AG04449 (cell line): ENCODE measurements at regions not wholly inside any gene's neighbourhood (a gene's known extent, or its start where the extent isn't known, plus 50 kb on each side); places are given as distances from the start of the nearest gene placed in this dataset.

Source experiments
- CTCF ChIA-PET: fragments of 350-600 bp; formaldehyde crosslinking; extraction: SDS; loops from one replicate; lab custom pipeline; 2021; ENCODE audit warnings: antibody characterized with exemption; lab: Yijun Ruan, JAX
- POLR2A ChIA-PET: fragments of 400-600, 350-600 bp; formaldehyde crosslinking; extraction: SDS; loops from one replicate; lab custom pipeline; 2020; ENCODE audit warnings: antibody characterized with exemption, inconsistent platforms; lab: Yijun Ruan, JAX
- DNase-seq: peaks from one replicate; pipeline ENCODE4 v3.0.0-alpha.2; 2010; ENCODE audit warnings: low read depth, low spot score
- H3K4me3 ChIP-seq: 2 replicates; pipeline ENCODE4 v1.5.1; 2011; ENCODE audit warnings: low read depth, mild to moderate bottlenecking, control low read depth, low read length
- CTCF ChIP-seq: IDR thresholded peaks from one replicate; pipeline ENCODE4 v1.5.1; 2011; ENCODE audit warnings: mild to moderate bottlenecking, moderate library complexity, low read length, control low read depth, inconsistent platforms; ENCODE audit not compliant: insufficient read depth; ENCODE audit errors: missing control alignments

DNA sequence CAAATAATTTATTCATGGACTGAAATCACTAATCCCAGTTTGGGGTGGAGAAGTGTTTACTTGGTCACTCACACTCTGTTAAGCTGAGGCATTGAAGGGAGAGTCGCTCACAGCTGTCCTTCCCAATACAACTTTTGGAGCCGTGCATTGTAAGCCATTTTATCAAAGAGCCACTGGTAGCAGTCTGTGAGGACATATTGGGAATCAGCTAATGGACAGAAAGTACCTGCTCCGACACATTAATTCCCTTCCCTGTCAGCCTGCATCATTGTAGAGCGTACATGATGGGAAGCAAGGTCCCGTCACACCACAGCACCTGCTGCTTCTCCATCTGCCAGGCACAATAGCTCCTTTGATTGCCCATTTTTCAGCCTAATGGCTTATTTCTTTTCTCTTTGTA lies 643.2 kb downstream of the SQOR start:
- no peak overlapping the region for H3K4me3 ChIP-seq
- no peak for TF ChIP-seq CTCF
- DNase-seq = no peak
- CTCF ChIA-PET = no interaction called here
- POLR2A ChIA-PET = no interaction called here

DNA sequence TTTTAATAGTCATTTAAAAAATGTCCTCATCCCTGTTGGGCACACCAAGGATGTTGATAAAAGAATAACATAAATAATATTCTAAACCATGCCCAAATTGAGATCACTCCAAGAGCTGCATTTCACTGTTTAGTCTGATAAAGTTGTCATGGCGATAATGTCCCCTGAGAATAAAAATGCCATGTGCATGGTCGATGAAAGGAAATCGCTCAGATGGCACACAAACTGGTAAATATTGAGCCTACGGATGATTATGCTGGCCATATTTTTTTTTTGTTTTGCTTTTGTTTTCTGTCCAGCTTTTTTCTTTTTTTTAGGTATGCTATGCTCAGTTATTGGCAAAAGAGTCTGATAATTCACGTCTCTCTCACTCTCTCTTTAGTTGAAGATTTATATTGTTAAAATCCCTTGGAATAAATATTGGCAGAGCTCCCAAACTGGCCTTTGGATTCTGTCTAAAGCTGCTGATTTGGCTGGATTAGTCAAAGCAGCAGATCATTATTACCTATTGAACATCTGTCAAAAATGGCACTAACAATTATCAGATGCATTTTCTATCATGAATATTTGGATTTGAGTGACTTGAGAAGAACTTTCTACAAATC lies 643.8 kb downstream of the SQOR start:
- no peak for TF ChIP-seq CTCF
- DNase-seq = no peak
- ChIA-PET CTCF (no interaction called here), POLR2A (no interaction called here)
- H3K4me3 ChIP-seq = no peak overlapping the region

GRCh38 chr15:46280762-46281542 lies 646.1 kb downstream of the SQOR start:
- DNase-seq = no peak
- H3K4me3 ChIP-seq = no peak overlapping the region
- ChIA-PET CTCF (no interaction called here), POLR2A (no interaction called here)
- TF ChIP-seq CTCF = no peak

DNA sequence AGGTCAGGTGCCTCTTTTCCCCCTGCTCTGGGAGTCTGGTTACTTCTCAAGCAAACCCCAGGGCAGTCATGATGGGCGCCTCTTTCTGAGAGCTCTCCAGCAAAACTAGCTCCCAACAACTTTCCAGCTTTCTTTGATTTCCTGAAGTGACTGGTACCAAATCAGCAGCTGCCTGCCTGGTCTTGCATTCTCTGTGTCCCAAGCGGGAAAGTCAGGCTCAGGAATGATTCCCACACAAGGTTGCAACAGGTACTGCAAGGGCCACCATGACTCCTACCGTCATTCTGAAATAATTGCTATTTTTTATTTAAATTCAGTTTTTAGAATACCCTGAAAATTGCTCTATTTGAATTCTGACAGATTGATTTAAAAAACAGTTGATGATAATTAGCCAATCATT lies 658.7 kb downstream of the SQOR start:
- CTCF ChIA-PET = no interaction called here
- POLR2A ChIA-PET = no interaction called here
- H3K4me3 ChIP-seq = no peak overlapping the region
- no peak for TF ChIP-seq CTCF
- no peak for DNase-seq

DNA sequence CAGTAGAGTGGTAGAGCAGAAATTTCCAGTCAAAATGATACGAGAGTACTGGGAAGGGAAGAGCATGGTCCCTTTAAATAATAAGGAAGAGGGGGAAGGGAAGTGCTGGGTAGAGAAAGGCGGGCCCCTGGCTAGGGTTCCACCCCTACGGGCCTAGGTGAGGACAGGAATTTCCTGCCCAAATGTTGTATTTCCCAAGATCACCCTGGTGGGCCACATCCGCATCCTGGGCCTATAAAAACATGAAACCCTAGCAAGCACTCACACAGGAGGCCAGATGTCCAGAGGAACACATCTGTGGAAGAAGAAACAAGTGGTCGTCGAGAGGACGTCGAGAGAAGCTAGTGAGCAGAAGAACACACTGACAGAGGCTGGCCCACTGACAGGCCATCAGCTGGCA lies 661.2 kb downstream of the SQOR start:
- H3K4me3 ChIP-seq = no peak overlapping the region
- no peak for DNase-seq
- TF ChIP-seq CTCF = no peak
- ChIA-PET POLR2A (no interaction called here), CTCF (no interaction called here)

DNA sequence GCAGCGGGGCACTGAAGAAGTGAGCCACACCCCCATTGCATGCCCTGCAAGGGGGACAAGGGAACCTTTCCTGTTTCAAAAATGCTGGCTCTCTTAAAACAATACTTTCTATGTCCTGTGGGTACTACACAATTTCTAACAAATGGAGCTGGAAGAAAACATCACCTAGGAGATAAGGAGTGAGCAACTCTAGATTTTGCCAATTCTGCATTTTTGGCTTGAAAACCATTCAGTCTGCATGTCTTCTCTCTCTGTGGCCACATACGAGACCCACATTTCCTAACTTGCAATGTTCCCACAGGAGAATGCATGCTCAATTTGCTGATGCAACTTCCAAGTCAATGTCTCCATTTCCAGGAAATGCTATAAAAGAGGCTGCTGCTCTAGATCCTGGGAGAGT lies 662.0 kb downstream of the SQOR start:
- ChIA-PET POLR2A (no interaction called here), CTCF (interaction anchor here (1.4 kb wide), 1 partner anchor 15 kb away, joined by 4 read pairs; no protein-coding TSS in a partner anchor)
- DNase-seq = no peak
- no peak for TF ChIP-seq CTCF
- H3K4me3 ChIP-seq = no peak overlapping the region
